Kidney tubule cell (primary cell): ENCODE measurements at regions not wholly inside any gene's neighbourhood (a gene's known extent, or its start where the extent isn't known, plus 50 kb on each side); places are given as distances from the start of the nearest gene placed in this dataset.

Experiments
- DNase-seq: peaks from one replicate; pipeline ENCODE4 v3.0.0-alpha.2; 2018; ENCODE audit warnings: low spot score

DNA sequence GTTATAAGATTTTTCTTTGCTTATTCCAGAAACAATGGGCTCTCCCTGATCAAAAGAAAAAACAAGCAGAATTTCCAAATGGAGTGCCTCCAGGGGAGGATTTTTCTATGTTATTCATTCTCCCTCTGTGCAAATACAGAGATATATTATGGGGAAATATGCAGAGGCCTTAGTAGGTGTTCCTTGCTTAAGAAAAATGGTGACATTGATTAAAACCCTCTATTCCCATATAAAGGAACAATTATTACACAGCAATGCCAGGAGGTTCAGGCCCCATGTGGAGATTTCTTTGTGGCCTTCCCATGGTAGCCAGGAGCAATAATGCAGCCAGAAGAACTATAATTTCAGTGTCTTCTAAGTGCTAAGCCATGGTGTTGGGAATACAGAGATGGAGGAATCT is 255.9 kb upstream of the CXCR4 start:
- no peak for DNase-seq

DNA sequence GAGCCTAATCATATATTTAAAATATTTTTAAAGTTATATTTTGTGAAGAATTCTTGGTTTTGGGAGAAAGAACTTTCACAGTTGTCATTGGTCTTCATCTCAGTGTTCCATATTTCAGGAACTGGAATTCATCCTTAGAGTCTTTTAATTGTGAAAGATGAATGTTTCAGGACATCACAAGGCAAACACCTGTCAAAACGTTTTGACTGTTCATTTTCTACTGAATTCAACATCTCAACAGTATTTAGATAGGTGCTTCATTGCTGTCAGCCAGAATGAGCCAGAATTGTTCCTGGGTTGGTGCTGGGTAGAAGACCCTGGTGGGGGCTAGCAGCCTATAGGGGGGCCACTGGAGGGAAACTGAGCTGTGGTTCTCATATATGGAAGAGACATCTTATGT is 255.1 kb upstream of the CXCR4 start:
- DNase-seq, result no peak

DNA sequence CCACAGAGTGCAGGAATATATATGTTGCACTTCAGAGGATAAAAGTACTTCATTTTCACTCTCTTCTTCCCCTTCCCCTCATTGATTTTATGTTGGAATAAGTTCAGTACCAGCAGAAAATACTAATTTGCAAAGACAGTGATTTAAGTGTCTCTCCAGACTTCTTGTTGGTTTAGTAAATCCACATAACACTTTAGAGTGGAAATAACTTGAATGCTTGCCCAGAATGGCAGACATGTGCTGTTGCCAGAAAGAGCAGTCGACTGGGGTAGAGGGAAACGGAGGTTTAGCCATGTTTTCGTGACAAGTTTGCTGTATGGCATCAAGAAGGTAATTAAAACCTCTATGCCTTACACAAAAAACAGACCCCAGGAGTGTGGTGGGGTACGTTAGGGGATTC is 246.0 kb upstream of the CXCR4 start:
- no peak for DNase-seq

DNA sequence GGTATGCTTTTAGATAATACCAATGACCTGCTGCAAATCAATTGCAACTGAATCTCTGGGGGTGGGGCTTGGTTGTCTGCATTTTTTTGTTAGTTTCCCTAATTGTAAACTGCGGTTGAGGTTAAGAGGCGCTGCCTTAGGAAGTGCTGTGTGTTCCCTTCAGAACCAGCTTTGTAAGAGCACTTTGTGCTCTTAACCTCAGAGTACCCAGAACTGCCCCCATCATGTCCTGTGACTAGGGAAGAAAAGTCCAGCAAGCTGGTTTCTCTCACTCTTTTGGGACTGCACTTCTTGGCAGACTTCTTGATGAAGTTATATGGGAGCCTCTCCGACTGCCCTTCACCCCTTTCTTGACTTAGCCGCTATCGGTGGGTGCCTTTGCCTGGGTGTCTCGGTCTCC is 245.5 kb upstream of the CXCR4 start:
- DNase-seq, result no peak

DNA sequence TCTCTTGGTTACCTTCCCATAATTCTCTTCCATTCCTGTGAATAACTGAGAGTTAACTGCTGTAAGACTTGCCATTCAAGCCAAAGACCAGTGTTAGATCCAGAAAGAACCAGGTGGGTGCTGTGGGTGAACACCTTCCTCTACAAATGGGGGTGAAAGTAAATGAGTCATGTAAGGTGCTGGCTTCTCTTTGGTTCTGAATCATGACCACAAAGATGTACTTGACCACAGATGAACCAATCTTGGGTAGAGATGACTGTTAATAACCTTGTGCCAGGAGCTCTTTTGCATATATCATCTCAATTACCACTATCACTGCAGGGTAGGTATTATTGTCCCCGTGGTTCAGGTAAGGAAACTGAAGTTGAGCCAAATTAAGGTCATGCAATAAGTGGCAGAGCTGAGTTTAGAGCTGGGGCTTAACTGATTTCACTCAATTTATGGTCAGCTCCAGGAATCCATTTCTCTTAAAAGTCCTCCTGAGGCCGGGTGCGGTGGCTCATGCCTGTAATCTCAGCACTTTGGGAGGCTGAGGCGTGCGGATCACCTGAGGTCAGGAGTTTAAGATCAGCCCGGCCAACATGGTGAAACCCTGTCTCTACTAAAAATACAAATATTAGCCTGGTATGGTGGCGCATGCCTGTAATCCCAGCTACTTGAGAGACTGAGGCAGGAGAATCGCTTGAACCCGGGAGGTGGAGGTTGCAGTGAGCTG is 244.9 kb upstream of the CXCR4 start:
- DNase-seq, result peak; percentile 49

DNA sequence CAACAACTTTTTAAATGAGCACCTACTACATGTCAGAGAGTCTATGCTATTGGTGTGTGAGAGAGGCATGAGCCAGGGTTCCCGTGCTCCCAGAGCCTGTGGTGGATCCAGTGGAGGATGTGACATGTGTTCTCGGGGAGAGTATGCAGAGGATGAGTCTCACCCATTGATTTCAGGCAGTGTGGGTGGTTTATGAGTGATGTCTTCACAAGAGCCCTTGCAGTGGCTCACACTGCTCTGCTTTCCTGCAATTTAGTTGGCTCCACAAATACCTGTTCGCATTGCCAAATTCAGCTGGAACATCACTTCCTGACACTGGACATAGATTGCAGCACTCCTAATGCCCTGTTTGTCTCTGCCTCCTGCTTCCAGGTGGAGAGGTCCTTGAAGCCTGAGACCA is 243.6 kb upstream of the CXCR4 start:
- no peak for DNase-seq

DNA sequence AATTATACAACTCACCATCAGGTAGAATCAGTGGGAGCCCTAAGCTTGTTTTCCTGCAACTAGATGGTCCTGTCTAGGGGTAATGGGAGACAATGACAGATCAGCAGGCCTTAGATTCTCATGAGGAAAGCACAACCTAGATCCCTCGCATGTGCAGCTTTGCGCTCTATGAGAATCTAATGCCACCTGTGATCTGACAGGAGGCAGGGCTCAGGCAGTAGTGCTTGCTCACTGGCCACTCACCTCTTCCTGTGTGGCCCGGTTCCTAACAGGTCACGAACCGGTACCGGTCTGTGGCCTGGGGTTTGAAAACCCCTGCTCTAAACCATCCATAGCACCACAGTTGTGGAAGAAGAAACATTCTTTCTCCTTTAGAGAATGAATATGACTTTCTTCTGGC is 242.8 kb upstream of the CXCR4 start:
- DNase-seq, result no peak

DNA sequence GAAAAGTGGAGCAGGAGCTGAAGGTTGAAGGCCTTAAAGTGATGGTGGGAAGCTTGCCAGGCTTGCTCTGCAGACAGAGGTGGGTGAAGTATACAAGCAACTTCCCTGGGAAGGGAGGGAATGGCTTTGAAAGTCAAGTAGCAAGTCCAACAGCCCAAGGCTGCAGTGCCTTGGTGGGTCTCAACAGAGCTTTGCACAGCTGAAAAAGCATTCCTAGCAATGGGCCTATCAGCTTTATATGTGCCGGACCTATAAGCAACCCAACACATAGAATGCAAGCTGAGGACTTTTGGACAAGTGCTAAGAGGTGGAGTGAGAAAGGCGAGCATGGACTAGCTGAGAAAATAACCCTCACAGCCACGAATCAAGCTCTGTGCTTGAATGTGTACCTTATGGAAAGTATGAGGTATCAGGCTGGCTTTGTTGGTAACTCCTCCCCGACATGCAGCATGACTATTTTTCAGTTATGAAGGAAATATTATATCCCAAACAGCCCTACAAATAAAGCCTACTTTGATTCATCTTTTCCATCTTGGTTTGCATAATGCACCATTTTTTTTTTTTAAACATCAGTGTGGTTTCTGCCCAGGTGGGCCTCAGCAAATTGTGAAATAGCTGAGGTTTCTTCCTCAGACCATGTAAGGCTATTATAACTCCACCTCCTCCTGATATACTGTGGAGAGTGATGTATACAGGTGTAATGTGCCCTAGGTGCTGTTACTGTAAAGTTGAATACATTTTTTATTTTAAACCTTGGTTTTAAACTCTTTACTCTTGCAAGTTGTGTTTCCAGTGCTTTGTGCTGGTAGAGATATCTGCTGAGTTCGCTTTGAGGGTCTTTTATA is 241.4 kb upstream of the CXCR4 start:
- no peak for DNase-seq

DNA sequence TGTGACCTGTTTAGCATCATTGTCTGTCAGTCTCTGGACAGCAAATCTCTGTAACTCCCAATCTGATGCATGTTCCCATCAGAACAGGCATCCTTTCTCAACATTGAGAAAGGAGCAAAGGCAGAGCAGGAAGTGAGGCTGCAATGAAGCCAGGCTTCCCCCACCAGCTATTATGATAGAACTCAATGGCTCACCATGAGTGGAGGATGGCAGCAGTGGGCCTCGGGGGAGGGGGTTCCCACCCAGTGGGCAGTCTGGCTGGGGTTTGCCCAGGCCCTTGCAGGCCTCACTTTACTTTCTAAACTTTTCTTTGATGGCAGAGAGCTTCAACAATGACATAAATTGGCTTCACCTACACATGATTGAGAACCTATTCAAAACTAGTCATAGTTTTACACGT is 240.6 kb upstream of the CXCR4 start:
- DNase-seq, result no peak

DNA sequence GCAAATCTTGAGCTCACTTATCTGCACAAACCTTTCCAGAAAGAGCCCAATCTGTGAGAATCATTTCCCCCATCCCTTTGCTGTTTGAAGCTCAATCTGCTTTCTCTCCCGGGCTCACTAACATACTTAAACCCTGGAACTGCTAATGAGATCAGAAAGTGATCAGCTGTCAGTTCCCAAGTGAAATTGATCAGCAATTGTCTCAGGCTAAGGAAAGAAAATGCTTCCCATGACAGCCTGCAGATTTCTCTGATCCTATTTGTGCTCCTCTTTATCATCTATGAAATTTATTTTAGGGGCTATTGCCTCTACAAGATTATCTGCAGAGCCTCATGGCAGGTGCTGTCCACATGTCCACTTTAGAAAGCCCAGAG is 239.0 kb upstream of the CXCR4 start:
- no peak for DNase-seq

DNA sequence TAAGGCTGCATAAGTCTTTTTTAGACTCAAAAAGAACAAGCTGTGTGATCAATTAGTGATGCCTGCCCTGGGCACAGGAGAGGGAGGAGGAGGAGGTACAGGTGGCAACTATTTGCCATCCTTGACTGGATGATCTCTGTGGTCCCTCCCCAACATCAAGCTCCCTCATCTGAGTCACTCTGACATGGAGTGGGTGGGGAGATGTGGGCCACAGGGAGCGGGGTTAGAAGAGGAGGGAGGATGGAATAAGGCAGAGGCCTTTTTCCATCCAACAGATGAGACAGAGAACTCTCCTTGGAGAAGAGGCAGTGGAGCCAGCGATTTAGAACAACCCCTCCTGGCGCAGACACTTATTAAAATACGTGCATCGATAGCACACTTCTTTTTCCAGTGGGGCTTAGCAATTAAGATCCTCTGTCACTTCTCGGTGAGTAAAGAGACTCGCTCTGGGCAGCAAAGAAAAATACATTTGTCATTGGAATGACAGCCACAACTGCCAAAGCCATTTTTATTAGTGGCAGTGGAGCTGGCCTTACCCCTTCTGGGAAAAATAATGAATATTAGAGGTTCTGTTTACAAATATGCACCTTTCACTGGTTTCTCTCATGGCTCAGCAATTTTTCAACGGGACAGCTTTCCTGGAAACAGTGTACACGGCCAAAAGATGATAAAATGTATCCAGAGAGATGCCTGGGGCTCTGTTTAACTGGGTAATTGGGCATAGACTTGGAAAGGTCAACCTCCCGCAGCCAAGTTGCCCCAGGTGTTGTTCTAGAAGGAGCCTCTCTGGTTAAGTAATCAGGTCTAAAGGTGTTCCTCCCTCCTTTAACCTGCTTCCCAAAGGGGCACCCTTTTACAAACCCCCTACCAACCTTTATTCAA is 238.4 kb upstream of the CXCR4 start:
- no peak for DNase-seq

DNA sequence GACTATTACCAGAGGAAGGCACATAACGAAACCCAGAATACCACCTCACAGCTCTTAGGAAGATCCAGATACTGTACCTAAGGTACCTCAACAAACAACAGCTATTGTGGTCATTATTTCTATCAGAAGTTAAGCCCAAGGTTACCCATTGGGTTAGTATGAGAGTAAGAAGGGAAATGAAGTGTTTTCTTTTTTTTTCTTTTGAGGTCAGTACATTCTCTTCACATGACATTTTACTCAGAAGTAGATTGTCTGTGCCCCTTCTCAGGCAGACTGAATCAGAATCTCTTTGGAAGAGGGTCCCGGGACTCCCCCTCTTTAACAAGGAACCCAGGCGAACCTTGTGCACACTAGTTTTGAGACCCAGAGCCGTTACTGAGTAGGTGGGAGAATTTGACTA is 233.7 kb upstream of the CXCR4 start:
- no peak for DNase-seq

DNA sequence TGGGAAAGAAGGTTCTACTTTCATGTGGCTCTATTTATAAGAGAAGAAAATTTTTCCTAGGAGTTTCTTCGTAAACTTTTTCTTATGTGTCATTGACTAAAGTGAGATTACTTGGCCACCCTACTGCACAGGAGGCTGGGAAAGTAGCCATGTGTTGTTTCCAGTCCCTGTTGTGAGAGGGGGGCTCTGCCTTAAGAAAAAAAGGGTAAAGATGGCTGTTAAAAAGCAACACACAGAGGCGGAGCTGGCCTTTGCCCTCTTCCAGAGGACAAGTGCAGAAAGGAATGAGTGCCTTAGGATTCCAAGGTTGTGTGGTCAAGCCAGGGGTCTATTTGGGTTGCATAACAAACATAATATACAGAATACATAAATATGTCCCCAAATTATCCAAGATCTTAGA is 230.0 kb upstream of the CXCR4 start:
- no peak for DNase-seq

DNA sequence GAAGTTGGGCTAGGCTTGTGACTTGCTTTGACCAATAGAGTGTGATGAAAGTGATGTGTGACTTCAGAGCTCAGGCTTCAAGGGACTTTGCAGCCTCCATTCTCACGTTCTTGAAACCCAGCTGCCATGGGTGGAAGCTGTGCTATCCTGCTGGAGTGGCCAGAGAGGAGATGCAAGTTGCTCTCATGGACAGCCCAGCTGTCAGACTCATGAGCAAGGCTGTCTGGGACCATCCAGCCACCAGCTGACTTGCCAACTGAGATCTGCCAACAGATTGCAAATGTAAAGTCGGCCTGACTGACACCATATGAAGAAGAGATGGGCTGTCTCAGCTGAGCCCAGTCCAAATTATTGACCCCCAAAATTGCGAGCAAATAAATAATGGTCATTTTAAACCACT is 226.4 kb upstream of the CXCR4 start:
- no peak for DNase-seq

DNA sequence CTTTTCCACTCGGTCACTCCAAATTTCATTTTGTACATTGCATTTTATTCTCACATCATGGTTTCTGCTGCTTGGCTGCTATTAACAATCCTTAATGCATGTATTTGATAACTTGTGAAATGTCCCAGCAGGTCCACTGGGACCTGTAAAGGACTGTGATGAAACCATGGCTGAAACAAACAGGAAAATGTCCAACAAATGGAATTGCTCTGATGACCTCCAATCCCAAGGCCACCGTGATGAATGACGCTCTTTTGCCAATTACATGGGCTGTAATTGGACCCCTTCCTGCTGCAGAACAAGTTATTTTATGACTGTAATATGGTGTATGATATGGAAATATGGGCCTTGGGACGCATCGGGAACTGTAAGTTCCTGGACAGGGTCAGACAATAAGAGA is 224.2 kb upstream of the CXCR4 start:
- no peak for DNase-seq

DNA sequence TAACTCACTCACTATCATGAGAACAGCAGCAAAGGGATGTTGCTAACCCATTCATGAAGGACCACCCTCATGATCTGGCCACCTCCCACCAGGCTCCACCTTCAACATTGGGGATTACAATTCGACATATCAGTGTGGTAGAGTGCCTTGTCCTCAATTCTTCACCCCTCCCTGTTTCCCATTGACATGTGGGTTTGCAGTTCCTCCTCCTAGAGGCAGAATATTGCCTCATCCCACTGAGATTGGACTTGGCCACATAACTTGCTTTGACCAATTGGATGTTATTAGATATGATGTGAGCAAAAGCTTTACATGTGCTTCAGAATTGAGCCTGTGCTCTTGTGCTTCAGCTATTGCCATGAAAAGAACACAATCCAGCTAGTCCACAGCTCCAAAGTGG is 217.0 kb upstream of the CXCR4 start:
- no peak for DNase-seq

DNA sequence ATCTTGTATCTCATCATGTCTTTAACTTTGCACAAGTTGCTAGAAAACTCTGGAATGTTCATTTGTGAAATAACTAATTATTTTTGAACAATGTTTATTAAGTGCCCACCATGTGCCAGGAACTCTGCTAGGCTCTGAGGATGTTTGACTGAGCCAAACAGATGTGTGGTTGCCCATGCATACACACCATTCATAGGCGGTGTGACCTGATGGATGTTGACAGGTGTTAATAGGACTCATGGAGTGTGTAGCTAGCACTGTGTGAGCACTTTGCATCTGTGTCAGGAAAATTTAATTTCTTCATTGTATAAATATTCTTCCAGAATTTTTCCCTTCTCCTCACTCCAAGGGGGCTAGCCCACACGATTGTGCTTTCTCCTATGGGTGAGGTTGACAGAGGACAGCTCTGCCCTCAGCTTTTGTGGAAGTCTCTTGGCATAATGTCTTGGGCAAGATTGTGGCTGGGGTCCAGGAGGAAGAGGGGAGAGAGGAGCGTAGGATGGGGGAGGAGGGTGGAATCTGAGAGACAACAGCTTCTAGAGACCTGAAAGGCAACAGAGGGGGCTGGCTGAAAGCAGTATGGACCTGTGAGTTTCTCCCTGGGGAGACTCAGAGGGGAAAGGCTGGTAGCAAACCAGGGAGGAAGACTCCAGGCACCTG is 214.6 kb upstream of the CXCR4 start:
- no peak for DNase-seq

DNA sequence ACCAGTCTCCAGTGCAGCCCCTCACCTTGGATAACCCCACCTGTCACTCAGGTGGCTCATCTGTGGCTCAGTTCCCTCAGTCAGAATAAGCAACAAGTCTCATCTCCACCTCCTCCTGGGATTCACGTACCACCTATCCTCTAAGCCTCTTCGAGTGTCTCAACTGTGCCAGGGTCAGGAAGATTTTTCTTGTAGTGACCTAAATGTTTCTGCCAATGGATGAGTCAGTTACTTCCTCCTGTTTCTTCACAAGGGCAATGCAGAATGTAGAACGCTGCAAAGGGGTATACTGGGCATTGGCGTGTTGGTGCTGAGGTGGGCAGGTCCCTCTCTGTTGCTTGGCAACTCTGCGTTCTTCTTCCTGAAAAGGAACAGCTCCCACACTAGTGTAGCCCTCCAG is 213.3 kb upstream of the CXCR4 start:
- DNase-seq, result no peak

DNA sequence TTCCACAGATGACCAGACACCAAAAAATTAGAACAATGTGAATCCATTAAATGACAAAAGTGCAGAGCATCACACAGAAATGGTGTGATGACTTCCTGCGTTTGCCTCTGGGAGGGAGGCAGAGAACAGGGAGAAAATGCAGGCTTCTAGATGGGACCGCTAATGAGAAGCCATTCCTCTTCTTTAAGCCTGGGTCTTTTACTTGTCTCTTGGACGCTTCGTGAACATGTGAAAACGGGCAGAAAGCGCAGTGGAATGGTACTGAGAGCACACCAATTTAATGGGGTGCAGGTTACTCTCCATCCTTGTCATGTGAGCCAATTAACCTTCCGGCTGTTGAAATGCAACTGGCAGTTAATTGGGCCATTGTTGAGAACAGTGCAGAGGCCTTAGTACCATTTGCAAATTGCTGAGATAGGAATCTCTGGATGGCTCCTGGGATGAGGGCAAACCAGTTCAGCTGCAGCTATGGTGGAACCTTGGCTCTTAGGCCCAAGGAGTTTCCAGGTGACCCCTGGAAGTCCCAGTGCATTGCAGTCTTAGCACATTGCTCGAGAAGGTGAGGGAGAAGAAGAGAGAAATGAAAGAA is 210.4 kb upstream of the CXCR4 start:
- DNase-seq, result no peak

DNA sequence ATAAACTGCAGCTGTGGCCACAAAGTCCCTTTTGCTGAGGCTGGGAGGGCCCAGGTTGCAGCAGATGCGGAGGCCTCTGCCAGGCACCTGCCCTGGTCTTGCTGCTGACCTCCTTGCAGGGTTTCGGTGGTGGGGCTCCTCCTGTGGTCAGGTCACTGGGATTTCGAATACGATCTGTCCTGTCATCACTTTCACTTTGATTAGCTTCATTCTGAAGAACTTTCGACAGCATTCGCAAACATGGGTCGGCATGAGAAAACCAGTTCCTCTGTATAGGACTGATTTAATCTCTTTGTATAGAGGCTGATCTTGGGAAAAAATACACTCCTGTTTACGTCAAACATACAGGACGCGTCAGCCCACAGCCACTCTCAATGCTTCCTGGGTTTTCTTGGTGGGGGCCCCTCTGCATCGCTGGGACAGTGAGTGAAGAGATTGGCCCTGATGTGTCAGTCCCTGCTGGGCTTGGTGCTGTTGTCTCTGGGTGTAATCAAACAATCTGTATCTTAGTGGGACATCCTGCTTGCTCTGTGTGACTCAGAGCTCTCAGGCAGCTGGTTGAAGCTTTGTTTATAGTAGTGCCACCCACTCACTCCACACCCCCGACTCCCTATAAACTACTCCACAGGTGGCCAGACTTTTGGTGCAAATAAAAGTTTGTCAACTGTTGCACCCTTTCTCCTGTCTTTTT is 209.4 kb upstream of the CXCR4 start:
- DNase-seq, result peak; percentile 16

DNA sequence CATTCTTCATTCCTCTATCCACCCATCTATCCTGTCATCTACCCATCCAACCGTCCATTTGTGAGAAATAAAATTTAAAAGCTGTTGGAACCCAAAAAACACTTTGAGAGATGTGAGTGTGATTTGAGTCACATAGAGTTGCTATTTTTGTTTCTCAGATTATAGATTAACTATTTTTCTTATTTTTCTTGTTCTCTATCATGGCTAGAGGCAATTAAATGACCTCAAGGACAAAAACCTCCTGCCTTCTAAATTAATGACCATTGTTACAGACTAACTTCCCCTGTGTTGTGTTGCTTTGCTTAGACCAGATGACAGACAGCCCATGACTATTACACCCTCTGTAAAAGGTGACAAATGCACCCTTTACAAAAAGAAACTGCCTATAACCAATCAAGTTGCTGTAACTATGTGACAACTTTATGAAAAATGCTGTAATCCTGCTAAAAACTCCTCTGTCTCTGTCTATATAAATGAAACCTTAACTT is 207.9 kb upstream of the CXCR4 start:
- DNase-seq, result no peak
